ENCODE measurements at regions not wholly inside any gene's neighbourhood (a gene's known extent, or its start where the extent isn't known, plus 50 kb on each side); places are given as distances from the start of the nearest gene placed in this dataset. TPM values are rescaled to one million over a fixed set of nuclear protein-coding genes. Genes with fewer than 3 reads are reported as not detected.

Small RNA genes lying in the stretch of these regions (small RNA-seq; reads per million reads assigned to genes)
- gene MIR587 (ENCODE audit: insufficient read depth) (not detected), gene RNU6-117P (ENCODE audit: insufficient read depth) (not detected)

Data from neuronal stem cell (in vitro differentiated cells).